8988T (cell line): ENCODE measurements at regions not wholly inside any gene's neighbourhood (a gene's known extent, or its start where the extent isn't known, plus 50 kb on each side); places are given as distances from the start of the nearest gene placed in this dataset.
"Not testable (repeated sequence)": the region's sequence is repeated elsewhere in the genome, so short reads cannot be mapped to it uniquely, and the experiment has no call there.

Experiments used
- DNase-seq: peaks from one replicate; pipeline ENCODE4 v3.0.0; 2011

DNA sequence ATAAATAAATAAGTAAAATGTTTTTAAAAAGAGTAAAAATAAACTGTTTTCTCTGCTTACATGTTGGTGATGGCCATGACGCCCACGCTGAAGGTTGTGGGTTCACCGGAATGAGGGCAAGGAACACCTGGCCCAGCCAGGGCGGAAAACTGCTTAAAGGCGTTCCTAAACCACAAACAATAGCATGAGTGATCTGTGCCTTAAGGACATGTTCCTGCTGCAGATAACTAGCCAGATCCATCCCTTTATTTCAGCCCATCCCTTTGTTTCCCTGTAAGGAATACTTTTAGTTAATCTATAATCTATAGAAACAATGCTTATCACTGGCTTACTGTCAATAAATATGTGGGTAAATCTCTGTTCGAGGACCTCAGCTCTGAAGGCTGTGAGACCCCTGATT is 63.3 kb upstream of the CEP78 start:
- DNase-seq, result not testable (repeated sequence)

DNA sequence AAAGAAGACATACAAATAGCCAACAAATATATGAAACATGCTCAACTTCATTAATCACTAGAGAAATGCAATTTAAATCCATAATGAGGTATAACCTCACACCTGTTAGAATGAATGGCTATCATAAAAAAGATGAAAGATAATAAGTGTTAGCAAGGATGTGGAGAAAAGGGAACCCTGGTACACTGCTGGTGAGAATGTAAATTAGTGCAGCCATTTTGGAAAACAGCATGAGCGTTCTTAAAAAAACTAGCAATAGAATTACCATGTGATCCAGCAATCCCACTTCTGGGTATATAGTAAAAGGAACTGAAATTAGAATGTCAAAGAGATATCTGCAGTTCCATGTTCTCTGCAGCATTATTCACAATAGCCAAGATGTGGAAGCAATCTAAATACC is 64.2 kb upstream of the CEP78 start:
- no peak for DNase-seq

DNA sequence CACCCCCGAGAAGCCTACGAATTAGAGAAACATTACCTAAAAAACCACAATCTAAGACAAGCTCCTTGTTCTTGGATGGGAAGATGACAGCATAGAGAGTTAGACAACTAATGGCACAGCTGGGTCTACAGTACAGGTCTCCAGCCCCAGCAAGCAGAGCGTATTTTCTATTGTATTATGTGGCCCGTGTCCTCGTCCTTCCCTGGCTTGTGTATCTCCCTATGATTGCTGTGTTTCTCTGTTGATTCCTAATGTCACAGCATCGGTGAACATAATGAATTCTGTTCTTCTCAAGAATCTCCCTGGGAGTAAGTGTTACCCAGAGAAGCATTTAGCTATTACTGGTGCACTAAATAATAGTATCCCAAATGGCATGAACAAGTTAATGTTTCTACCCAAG is 66.8 kb upstream of the CEP78 start:
- DNase-seq, result no peak

DNA sequence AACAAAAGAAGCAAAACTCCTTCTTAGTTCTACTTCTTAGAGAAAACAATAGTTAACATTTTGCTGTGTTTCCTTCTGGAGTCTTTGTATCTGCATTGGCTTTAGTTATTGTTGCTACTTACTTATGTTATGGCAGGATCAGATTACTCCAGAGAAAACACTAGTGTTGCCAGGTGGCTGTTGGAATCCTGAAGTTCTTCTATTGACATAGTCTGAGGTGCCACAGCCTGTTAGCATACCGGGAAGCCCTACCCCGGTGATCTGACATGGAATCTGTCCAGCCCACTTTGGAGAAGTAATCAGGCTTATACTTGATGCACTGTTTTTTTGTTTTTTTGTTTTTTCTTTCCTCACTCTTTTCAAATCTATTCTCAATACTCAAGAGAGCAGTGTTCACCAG is 68.5 kb upstream of the CEP78 start:
- no peak for DNase-seq

DNA sequence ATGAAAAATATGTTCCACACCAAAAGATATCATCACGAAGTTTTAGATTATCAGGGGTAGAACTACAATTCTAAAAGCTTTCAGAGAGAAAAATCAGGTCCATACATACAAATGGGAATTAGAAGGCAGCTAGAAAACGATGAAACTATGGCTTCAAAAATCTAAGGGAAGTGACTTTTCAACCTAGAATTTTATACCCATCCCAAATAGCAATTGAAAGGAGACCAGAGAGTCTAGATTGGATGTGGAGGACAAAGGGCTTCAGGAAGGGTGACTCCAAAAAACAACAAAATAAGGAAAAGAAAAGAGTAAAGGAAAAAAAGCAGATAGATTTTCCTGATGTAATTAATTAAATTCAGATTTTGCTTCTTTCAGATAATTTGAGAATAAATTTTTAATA is 72.0 kb upstream of the CEP78 start:
- no peak for DNase-seq

DNA sequence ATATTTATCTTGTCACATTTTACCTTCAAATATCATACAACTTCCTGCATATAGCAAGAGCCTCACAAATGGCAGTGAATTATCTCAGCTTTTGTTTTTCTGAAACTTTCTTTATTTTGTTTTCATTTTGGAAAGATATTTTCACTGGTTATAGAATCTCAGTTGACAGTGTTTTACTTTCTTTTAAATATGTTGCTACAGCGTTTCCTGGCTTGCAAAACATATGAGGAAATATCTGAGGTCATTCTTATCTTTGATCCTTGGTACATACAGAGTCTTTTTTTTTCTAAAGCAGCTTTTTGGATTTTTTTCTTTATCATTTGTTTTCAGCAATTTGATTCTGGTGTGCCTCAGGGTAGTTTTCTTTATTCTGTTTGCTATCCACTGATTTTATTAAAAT is 77.6 kb upstream of the CEP78 start:
- no peak for DNase-seq

DNA sequence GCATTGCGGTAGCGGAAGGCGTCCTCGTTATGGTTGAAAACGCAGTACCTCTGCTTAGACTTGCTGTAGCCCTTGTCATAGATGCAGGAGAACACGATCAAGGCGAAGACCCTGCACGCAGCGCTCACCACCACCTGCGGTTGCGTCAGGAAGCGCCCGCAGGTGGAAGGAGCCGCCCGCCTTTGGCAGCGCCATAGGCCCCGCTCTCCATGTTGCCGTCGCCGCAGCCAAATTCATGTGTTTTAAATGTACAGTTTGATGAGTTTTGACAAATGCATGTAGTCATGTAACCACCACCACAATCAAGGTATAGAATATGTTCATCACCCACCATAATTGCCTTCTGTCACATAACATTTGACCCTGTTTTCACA is 84.9 kb upstream of the CEP78 start:
- DNase-seq, result no peak

DNA sequence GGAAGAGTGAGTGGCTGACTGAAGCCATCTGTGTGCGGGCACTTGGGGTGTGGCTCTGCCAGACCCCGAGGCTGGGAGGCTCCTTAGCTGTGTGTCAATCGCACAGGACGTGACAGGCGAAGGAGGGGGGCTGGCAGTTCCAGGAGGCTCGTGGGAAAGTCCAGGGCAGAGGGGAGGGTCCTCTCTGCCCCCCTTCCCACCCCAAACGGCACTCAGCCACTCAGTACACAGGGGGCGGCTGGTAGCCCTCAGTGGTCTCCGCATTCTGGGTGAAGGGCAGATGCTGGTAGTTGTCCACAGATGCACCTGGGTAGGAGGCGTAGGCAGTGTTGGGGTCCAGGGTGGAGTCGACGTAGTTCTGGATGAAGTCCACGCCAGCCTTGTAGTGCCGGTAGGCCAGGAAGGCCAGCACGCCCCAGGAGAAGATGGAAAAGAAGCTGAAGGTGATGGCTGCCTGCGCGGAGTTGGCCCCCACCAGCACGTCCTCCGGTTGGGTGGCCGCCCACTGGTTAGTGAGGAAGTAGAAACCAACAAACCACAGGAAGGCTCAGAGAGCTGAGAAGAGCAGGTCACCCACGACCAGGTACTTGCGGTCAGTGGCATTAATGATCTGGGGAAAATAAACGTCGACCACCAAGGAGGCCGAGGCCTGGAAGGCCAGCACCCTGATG is 85.4 kb upstream of the CEP78 start:
- no peak for DNase-seq

DNA sequence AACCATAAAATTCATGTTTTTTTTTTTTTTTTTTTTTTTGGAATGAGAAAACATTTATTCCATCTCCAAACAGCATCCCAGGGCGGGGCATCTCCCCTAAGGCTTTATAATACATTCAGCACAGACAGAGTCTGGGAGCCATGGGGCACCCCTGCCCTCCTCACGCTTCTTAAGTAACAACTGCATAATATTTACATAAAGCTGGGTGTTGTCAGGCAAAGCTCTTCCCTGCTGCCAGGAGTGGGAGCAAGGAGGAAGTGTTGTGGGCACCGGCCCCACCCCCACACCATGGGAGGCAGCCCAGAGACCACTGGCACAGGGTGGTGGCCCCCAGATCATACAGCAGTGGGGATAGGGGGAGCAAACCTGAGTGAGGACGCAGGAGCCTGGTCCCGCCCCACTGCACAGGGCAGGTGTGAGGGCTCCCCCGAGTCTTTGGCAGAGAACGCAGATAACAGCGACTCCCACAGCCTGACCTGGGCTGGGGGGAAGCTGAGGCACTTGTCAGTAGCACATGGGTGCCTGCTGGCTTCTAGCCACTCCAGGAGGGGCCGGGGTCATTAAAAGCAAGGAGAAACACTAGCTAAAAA is 86.1 kb upstream of the CEP78 start:
- DNase-seq, result no peak

DNA sequence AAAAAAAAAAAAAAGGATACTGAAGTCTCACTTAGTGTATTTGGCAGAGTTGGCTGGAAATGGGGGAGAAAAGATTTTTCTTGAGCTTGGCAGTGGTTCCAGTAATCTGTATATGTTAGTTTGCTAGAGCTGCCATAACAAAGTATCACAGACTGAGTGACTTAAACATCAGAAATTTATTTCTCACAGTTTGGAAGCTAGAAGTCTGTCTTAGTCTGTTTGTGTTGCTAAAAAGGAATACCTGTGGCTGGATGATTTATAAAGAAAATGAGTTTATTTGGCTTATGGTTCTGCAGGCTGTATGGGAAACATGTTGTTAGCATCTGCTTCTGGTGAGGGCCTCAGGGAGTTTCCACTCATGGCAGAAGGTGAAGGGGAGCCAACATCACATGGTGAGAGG is 89.6 kb upstream of the CEP78 start:
- no peak for DNase-seq

DNA sequence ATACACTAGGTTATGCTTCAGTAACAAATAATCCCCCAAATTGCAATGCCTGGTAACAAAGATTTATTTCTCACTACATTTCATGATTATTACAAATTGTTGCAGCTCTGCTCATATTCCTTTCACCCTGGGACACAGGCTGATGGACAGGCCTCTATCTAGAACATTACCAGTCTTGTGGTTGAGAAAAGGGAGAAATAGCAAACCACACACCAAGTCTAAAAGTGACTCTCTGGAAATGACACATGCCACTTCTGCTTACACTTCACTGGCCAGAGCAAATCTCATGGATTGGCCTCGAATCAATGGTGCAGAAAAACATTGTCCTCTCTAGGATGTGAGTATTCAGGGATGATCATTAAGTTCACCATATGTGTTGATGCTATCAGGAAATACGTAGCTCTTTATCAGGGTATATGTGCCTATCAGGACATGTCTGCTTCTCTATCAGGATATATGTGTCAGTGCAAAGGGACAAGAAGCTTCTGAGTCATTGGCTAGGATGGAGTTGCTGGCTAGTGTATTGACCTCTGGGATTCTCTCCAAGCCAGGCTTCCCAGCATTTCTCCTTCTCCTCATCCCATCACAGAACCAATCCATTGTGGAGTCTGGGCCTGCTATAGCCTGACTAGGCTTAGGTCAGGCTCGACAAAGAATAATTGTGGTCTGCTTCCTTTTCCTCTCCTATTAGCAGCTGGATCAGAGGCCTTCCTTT is 91.1 kb upstream of the CEP78 start:
- DNase-seq, result no peak

DNA sequence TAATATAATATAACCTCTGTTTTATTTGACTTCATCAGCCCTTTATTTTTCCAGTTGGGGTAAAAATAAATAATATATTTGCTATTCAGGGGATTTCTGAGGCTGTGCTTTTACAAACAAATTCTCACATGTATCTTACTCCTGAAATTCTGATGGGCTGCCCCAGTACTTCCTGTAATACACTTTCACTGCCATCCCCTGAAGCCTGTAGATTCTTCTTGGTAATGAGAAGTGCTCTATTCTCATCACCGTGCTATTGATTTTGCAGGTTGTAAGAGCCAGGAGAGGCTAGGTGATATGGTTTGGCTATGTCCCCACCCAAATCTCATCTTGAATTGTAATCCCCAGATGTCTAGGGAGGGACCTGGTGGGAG is 91.9 kb upstream of the CEP78 start:
- no peak for DNase-seq

DNA sequence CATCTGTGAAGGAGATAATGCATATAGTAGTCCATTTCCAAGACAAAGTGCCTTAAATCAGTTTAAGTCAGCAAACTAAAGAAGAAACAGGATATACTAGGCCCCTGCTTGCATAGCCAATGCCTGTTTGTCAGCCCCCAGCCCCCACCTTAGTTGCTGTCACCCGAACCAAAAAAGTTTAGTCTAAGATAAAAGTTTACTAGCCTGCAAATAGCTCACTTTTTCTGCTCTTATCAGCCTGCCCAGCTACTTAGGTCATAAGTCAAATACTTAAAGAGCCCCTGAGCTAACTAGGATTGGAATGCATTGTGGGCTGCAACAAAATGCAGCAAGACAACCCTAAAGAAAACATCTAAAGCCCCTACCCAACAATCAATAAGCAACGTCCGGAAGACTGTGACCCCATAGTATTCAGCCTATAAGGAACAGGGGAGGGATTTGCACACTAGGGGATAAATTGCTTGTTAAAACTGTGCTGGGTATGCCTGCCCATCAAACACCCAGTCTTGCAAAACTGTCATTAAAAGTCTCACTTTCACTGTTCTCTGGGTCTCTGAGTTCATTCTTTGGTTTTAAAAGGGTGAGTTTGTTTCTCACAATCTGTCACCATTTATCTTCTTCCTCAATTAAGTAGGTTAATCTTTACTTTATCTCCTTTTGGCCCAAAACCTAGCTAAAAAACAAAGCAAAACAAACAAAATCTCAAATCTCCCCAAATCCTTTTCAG is 92.4 kb upstream of the CEP78 start:
- no peak for DNase-seq

DNA sequence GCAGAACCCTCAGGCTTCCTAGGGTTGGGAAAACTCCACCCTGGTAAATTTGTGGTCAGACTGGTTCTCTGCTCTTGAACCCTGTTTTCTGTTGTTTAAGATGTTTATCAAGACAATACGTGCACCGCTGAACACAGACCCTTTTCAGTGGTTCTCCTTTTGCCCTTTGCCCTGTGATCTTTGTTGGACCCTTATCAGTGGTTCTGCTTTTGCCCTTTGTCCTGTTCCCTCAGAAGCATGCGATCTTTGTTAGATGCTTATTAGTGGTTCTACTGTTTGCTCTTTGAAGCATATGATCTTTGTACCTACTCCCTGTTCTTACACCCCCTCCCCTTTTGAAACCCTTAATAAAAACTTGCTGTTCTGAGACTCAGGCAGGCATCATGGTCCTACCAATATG is 93.6 kb upstream of the CEP78 start:
- not testable (repeated sequence) for DNase-seq

DNA sequence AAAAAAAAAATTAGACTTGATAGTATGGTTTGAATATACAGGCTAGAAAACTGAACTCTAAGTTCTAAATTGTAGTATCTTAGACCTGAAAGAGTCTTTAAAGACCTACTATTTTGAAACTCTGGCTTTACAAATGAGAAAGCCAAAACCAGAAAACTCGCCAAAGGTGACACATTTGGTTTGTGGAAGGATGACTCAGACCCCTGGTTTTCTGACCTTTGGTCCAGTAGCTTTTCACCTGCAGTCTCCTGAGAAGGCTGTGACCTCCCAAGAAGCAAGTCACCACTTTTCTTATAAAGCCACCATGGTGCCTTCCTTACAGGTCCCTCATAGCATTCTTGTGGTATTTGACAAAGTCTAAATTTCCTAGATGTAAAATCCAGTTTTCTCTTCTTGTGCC is 102.1 kb upstream of the CEP78 start:
- no peak for DNase-seq

DNA sequence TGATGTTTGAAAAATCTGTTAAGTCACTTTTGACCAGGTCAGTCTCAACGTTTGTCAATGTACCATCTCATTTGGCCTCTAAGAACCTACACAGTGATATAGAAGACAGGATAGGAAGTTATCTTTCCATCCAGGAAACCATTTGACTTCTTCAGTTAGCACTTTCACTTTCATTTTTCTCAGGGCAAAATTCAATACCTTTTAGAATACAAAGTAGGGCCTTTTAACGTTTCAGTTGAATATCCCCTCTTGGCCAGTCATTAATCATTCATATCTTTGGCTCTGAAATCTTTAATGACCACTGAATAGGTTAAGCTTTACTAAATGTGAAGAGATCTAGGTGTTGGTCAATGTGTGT is 101.1 kb upstream of the GNAQ start:
- DNase-seq, result no peak

DNA sequence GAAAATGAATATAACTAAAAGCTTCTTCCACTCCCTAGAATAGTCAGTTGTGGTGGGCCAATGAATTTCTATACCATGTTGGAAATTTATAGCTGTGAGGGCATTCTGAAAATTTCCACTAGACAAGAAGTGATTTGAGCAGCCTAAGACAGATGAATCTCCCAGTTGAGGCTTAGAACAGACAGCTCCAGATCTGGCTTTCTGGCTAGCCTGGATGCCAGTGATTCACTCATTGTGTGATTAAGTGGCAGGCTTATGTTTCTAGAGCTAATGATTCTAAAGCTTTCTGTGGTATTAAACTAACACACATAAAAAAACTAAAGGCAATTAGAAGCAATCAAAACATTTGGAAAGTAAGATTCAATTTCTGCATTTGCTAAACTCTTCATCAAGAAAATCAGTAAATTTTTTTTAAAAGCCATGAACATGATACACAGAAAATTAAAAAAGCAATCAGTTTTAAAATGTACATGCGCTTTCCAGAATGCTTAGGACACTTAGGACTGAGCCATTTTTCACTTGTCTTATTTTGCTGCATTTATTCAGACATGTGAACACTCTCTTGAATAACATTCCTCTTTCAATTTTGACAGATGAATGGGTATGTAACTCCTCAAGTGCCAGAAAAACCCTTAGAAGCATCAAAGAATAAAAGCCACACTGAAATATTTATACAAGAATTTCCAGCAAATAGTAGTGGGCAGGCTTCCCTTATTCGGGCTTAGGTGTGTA is 100.5 kb upstream of the GNAQ start:
- DNase-seq, result no peak

DNA sequence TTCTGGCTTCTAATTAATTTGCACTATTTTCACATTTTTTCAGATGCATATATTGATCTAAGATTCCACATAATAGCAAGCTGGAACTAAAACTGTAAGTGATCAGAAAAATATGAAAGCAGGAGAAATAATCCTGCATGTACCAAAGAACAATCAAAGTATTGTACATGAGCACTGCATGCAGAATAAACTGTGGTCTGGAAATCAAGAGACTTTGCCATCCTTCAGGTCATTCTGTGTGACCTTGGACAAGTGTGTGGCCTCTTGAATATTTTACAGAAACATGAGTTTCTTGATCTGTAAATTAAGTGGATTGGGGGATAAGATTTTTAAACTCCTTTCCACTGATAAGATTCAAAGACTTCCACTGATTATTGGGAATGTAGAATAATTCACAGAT is 99.2 kb upstream of the GNAQ start:
- DNase-seq, result no peak

DNA sequence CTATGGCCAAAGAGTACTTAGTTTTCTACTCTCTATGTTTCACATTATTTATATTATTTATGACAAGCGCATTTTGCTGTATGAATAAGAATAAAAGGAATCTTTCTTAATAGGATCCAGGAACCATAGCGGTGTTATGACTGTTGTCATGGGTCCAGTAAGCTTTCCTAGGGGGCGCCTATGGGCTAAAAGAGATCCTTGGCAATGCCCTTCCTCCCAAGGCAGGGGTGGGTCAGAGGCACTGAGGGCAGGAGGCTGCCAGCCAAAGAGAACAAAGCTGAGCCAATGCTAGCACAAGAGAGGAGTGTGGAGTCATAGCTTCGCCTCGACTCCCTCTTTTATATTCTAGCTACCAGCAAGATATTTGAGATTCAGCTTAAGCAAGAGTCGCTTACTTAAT is 98.4 kb upstream of the GNAQ start:
- DNase-seq, result peak; percentile 23

DNA sequence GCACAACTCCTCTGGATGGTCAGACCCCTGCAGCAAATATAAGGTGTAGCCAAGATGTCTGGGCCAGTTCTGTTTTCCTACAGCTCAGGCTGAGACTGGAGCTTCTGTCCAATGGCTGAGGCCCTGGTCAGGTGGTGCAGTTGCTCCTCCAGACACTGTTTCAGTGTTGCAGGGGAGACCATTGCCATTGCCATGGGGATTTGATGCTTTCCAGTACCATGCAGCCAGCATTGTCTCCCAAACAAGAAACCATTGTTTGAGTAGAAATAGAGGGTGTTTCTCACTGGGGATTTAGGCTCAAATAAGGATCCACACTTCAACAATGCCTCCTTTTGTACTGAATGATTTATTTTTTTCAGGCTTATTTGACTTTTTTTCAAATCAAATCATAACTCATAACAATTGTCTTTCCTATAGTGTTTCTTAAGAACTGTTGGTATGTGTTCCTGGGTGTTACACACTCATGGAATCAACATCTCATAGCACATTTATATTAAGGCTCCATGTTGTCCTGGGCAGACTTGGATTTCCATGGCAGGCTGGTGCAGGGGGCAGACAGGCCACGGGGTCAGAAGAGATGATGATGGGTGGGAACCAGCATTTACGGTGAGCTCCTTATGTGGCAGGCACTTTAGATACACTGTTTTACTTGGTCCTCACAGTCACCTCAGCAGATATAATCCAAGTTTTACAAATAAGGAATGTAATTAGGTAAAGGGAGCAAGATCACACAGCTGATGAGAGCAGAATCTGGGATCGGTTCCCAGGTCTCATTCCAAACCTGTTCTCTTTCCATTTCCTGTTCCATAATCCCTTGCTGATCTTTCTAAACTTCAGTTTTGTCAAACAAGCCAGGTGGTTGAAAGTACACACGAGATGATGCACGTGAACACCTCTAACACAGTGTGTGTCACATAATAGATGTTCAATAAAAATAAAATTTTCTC is 95.9 kb upstream of the GNAQ start:
- no peak for DNase-seq

DNA sequence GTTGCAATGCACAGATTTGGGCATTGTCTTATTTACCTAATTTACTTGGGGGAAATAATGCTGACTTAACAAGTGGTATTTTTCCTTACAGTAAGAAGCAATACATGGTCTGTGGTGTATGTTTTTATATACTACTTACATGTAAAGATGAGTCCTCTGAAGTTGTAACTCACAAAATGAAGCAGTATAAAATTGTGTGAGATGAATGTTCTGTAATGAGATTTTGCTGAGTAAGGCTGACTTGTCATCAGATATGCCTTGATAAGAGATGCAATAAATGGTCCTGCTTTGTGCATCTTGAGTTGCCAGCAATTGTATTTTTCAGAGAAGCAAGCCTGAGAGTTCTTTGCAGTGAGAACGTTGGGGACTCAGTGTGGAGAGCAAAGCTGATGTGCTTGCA is 92.2 kb upstream of the GNAQ start:
- DNase-seq, result no peak

DNA sequence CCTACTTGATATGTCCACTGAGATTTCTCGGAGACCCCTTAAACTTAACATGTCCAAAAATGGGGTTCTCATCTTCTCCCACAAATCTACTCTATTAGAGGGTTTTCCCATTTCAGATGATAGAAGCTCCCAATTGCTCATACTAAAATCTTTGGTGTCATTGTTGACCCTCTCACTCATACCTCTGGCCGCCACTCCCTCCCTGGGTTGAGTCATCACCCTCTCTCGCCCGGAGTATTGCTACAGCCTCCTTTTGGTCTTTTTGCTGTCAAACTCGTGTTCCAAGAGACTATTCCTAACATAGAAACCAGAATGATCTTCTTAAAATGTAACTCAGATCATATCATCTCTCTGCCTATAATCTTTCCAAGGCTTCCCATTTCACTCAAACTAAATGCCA is 91.0 kb upstream of the GNAQ start:
- no peak for DNase-seq
